ENCODE measurements at regions not wholly inside any gene's neighbourhood (a gene's known extent, or its start where the extent isn't known, plus 50 kb on each side); places are given as distances from the start of the nearest gene placed in this dataset.
"Not testable (repeated sequence)": the region's sequence is repeated elsewhere in the genome, so short reads cannot be mapped to it uniquely, and the experiment has no call there.

DNA sequence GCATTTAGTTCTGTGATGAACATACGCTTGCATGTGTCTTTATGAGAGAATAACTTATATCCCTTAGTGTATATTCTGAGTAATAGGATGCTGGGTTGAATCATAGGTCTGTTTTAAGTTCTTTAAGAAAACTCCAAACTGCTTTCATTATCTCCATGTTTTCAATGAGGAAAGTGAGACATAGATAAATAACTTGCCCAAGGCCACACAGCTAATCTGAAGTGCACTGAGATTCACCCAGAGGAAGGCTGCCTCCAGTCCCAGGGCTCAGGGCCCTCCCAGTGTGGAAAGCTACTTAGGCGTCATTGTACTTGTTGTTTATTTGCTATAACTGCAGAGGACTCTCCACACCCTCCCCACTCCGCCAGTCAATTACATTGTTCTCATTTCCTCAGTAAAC lies 126.7 kb downstream of the INHBA start:
- no peak for DNase-seq

DNA sequence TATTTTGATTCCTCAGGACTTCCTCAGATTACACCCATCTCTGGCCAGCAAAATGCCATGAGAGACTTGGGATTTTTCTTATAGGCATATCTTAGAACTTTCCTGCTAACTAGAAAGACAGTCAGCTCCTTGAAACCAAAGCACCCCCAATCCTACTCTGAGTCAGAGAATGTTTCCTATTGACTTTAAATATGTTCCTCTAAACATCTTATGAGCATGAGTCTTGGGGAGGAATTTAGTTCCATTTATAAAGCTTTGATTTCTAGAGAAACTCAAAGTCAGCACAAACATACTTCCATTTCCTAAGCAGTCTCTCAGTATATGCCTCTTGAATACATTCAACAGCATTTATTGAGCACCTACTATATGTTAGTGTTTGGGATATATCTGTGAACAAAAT lies 128.5 kb downstream of the INHBA start:
- DNase-seq: no peak

DNA sequence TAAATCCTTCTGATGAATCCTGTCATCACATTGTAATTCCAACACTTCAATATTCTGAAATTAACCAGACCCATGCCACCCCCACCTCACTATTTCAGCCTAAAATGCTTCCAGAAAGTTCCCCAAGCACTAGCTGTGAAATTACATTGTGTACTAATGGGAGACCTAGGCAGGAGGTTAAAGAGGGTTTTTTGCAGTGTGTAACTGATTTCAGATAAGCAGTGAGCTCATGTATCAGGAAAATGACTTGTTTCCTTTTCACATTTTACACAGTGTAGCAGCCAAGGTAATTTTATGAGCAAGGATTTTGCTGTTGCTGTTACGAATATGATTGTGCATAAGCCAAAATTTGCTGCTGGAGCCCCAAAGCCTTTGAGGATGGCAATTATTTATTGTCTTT lies 129.0 kb downstream of the INHBA start:
- DNase-seq: no peak

DNA sequence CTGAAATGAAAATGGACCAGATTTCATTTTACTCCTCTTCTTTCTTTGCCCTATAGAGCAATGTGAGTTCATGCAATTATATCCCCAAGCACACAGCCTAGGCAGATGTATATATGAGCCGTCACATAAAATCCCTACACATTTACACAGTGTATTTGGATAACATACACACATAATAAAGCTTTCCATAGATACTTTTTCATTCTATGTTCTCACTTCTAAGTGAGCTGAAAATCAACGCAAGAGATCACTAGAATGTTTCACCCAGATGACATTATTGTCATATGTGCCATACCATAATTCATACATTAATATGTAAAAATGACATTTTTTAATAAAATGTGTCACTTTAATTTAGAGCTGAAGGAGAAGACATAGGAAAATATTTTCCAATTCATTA lies 129.4 kb downstream of the INHBA start:
- DNase-seq: no peak

DNA sequence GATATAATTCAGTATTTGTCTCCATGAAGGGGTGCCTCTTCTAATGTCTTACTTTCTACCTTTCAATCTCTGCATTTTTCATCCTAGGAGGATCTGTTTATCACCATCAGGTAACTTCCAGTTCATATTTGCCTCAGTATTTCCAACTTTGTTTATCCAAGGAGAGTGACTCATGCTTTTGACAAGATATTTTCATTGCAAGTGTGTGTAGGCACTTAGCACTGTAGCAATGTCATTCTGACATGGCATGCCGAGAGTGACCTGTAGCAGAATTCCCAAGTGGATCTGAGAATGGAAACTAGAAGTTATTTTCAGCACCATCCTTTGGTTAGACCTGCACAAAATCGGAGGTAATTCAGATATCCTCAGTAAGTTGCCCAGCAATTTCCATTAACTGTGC lies 129.9 kb downstream of the INHBA start:
- DNase-seq: no peak

DNA sequence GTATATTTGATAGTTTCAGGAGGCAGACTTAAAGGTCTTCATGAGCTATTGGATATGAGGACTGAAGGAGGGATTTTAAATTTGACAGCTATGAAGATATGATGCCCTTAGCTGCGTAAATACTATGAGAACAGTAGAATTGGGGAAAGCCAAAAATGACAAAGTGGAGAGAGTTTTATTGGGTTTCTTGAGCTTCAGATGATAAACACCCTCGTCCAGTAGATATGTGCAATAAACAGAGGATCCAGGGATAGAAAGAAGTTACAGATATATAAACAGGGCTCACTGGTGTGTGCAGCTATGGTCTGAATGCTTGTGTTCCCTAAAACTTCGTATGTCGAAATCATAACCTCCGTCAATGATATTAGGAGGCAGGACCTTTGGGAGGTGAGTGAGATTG lies 131.3 kb downstream of the INHBA start:
- no peak for DNase-seq

DNA sequence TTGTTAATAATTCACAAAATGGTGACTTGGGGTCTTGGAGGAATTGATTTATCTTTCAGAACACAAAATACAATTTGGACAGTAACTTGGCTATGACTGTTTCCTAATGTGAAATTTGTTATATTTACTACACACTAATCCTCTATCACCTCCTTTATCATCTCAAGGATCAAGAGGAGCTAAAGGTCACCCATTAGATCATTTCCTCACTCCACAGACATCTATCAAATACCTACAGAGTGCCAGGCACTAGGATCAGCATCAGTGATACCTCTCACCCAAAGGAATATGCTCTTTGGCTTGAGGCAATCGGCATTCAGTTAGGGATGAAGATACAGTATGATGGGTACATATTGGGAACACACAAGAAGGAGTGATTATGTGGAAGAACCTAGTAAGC lies 132.1 kb downstream of the INHBA start:
- no peak for DNase-seq

DNA sequence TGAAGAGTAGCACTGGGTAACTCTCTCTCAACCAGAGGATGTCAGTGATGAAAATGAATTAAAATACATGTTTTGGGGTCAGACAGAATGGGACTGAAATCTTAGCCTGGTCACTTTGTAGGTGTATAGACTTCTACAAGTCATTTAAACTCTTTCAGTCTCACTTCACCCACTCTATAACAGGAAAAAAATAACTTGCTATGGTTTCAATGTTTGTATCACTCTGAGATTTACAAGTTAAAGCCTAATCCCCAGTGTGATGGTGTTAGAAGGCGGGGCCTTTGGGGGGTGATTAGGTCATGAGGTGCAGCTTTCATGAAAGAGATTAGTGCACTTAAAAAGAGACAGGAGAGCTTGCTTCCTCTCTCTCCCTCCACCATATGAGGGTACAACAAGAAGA lies 134.8 kb downstream of the INHBA start:
- DNase-seq: no peak

- DNase-seq: no peak
Observed at GRCh38 chr7:41567731-41568114, 135.2 kb downstream of the INHBA start.

- no peak for DNase-seq
Observed at GRCh38 chr7:41567031-41567730, 135.7 kb downstream of the INHBA start.

- no peak for DNase-seq
Observed at GRCh38 chr7:41566581-41566980, 136.3 kb downstream of the INHBA start.

DNA sequence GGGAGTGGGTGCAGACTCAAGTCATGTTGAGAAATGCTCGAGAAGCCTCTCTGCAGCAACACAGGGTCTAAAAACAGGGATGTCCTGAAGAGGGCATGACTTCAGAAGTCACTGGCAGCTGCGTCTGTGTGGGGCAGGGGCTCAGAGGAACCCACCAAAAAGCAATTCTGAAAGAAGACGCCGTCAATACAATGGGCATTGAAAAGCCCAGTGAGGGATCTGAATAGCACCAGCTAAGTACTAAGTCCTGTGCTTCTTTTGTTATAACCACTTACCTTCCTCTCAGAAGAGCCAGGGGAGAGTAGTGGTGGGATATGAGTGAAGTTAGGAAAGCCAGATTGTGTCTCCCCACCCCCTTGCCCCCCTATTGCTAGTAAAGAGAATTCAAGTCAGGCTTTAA lies 137.2 kb downstream of the INHBA start:
- DNase-seq: no peak

GRCh38 chr7:41559426-41559825 lies 143.5 kb downstream of the INHBA start:
- DNase-seq: no peak

GRCh38 chr7:41554481-41554880 lies 148.4 kb downstream of the INHBA start:
- DNase-seq: no peak

GRCh38 chr7:41550046-41550445 lies 152.8 kb downstream of the INHBA start:
- not testable (repeated sequence) for DNase-seq

DNA sequence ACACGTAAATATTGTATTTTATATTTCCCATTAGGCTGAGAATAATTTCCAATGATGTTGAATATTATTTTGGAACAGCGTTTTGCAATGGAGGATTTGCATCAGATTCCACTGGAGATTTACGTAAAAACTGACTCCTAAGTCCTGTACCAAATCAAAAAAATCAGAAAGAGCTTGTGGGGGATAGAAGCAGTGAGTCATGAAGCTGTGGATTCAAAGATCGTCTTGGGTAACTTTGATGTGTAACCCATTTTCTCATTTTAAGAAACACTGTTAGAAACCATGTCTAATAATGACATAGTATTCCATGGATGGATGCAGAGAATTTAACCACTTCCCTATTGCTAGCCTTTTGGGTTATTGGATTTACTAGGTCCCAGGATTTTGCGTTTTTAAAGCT lies 158.6 kb downstream of the INHBA start:
- no peak for DNase-seq

GRCh38 chr7:41540601-41541000 lies 162.3 kb downstream of the INHBA start:
- no peak for DNase-seq

DNA sequence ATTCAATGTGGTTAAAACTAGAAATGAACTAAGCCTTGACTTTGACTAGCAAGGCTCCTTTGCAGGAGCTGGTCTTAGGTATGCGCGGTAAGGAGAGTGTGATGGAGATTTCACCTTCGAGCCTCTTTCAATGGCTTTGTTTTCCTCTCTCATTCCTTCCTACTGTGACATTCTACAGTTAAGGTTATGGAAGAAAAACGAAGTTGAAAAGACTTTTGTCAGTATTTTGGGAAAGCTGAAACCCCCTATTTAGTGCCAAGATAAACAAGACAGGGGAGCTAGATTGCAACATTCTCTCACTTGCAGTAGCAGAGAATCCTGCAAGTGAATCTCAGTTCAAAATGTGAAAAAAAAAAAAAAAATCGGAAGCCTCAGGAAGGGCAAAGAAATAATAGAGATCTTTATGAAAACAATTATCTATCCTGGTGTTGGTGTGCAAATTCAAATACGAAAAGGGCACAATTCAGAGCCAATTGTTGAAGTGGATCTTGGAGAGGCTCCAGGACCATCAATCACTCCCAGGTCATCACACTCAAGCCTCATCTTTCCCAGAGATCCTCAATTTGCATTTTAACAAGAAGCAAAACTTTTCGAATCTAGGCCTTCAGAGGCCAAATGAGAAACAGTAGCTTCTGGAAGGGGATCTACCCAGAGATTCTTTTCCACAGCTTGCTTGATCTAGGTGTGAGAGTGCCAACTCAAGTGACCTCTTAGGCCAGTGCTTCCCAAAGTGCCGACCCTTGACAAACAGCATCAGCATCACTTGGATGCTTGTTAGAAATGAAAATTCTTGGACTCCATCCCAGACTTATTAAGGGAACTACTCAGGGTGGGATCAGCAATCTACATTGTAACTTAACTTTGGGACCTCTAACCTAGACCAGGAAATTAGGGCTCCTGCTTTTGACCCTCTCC lies 163.8 kb downstream of the INHBA start:
- no peak for DNase-seq

GRCh38 chr7:41536873-41537665 lies 165.8 kb downstream of the INHBA start:
- DNase-seq: no peak

GRCh38 chr7:41536122-41536872 lies 166.6 kb downstream of the INHBA start:
- DNase-seq: no peak

DNA sequence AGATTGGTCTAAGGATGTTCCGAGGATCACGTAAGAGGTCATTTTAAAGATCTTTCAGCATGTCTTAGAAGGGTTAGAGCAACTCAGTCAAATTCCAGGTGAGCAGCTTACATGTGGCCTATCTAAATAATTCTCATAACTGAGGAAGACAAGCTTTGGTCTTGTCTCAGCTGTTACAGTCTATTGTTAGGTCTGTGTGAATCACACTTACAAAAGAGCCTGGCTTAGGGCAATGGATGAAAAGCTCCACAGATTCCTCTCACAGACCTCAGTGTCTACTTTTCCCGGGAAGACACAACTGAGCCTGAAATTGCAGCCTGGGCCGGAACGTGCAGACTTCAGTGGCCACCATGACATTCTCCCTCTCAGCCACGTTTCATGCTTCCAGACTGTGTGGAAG lies 173.1 kb downstream of the INHBA start:
- no peak for DNase-seq

- no peak for DNase-seq
Observed at GRCh38 chr7:41524876-41525275, 178.0 kb downstream of the INHBA start.

GRCh38 chr7:41520445-41520844 lies 182.4 kb downstream of the INHBA start:
- no peak for DNase-seq
